HEK293 (cell line): ENCODE measurements at regions not wholly inside any gene's neighbourhood (a gene's known extent, or its start where the extent isn't known, plus 50 kb on each side); places are given as distances from the start of the nearest gene placed in this dataset.

ENCODE experiments used
- CTCF ChIA-PET: fragments of 350-600 bp; formaldehyde crosslinking; extraction: SDS; loops from one replicate; lab custom pipeline; 2021; ENCODE audit warnings: antibody characterized with exemption; lab: Yijun Ruan, JAX
- POLR2A ChIA-PET: fragments of 300-600 bp; formaldehyde crosslinking; extraction: SDS; loops from one replicate; lab custom pipeline; 2020; ENCODE audit warnings: antibody characterized with exemption, inconsistent platforms; lab: Yijun Ruan, JAX
- H3K27ac ChIP-seq: fragments of 200-500 bp; sonication (Bioruptor generic); 2 replicates; pipeline ENCODE4 v1.5.1; 2014; ENCODE audit warnings: low read depth, low read length, control low read depth, inconsistent platforms; ENCODE audit errors: extremely low read depth
- H3K36me3 ChIP-seq, 2 experiments: fragments of 200-500 bp in 1 of 2; sonication (Bioruptor generic) in 1 of 2; 1 replicate in 1 of 2; 2 replicates in 1 of 2; pipeline ENCODE4 v1.5.1; 2014 to 2017; ENCODE audit warnings: inconsistent platforms in 2 of 2, low read length in 2 of 2; ENCODE audit not compliant: control insufficient read depth in 2 of 2, insufficient read depth in 1 of 2
- H3K4me1 ChIP-seq: fragments of 200-500 bp; sonication (Bioruptor generic); 2 replicates; pipeline ENCODE4 v1.5.1; 2014; ENCODE audit warnings: mild to moderate bottlenecking, low read length, inconsistent platforms; ENCODE audit not compliant: control insufficient read depth, insufficient read depth
- H3K4me3 ChIP-seq: 2 replicates; pipeline ENCODE4 v1.5.1; 2011; ENCODE audit warnings: low read depth, mild to moderate bottlenecking, control low read depth, low read length, moderate library complexity
- H3K9me3 ChIP-seq: fragments of 200-500 bp; sonication (Bioruptor generic); 2 replicates; pipeline ENCODE4 v1.5.1; 2014; ENCODE audit warnings: low read depth, low read length, inconsistent platforms; ENCODE audit not compliant: control insufficient read depth, insufficient read depth
- CTCF ChIP-seq: fragments of 450-650 bp; formaldehyde crosslinking; IDR thresholded peaks from 2 replicates; pipeline ENCODE4 v1.5.1; 2016; ENCODE audit warnings: missing biosample characterization, missing genetic modification characterization
- KLF10 ChIP-seq: fragments of 450-650 bp; IDR thresholded peaks from 2 replicates; pipeline ENCODE4 v1.5.1; 2018; ENCODE audit warnings: missing biosample characterization, mild to moderate bottlenecking, missing genetic modification characterization
- PRDM6 ChIP-seq: fragments of 450-650 bp; formaldehyde crosslinking; IDR thresholded peaks from 2 replicates; pipeline ENCODE4 v1.5.1; 2017; ENCODE audit warnings: missing biosample characterization, missing genetic modification characterization
- ZBTB17 ChIP-seq: fragments of 450-650 bp; formaldehyde crosslinking; IDR thresholded peaks from 2 replicates; pipeline ENCODE4 v1.5.1; 2016; ENCODE audit warnings: missing biosample characterization, missing genetic modification characterization
- ZBTB21 ChIP-seq: fragments of 450-650 bp; formaldehyde crosslinking; IDR thresholded peaks from 2 replicates; pipeline ENCODE4 v1.5.1; 2017; ENCODE audit warnings: missing biosample characterization, missing genetic modification characterization
- ZFP3 ChIP-seq: fragments of 450-650 bp; formaldehyde crosslinking; IDR thresholded peaks from 2 replicates; pipeline ENCODE4 v1.5.1; 2016; ENCODE audit warnings: low read depth, missing biosample characterization, missing genetic modification characterization
- ZNF132 ChIP-seq: fragments of 450-650 bp; formaldehyde crosslinking; IDR thresholded peaks from 2 replicates; pipeline ENCODE4 v1.5.1; 2017; ENCODE audit warnings: missing biosample characterization, missing genetic modification characterization, borderline replicate concordance
- ZNF248 ChIP-seq: fragments of 450-650 bp; formaldehyde crosslinking; IDR thresholded peaks from 2 replicates; pipeline ENCODE4 v1.5.1; 2017; ENCODE audit warnings: missing biosample characterization, missing genetic modification characterization
- ZNF302 ChIP-seq: fragments of 450-650 bp; formaldehyde crosslinking; IDR thresholded peaks from 2 replicates; pipeline ENCODE4 v1.5.1; 2016; ENCODE audit warnings: missing biosample characterization, missing genetic modification characterization, low read depth
- ZNF341 ChIP-seq: fragments of 450-650 bp; formaldehyde crosslinking; IDR thresholded peaks from 2 replicates; pipeline ENCODE4; 2016; ENCODE audit warnings: low read depth, missing biosample characterization, missing genetic modification characterization
- ZNF366 ChIP-seq: fragments of 450-650 bp; formaldehyde crosslinking; conservative IDR thresholded peaks from 2 replicates; pipeline ENCODE4 v1.5.1; 2016; ENCODE audit warnings: missing biosample characterization, missing genetic modification characterization
- ZNF426 ChIP-seq: fragments of 450-650 bp; formaldehyde crosslinking; IDR thresholded peaks from 2 replicates; pipeline ENCODE4 v1.5.1; 2017; ENCODE audit warnings: missing biosample characterization, missing genetic modification characterization, mild to moderate bottlenecking, inconsistent platforms, moderate library complexity
- ZNF513 ChIP-seq: fragments of 450-650 bp; IDR thresholded peaks from 2 replicates; pipeline ENCODE4 v1.5.1; 2018; ENCODE audit warnings: missing biosample characterization, missing genetic modification characterization
- ZNF521 ChIP-seq: fragments of 450-650 bp; formaldehyde crosslinking; IDR thresholded peaks from 2 replicates; pipeline ENCODE4 v1.5.1; 2017; ENCODE audit warnings: missing biosample characterization, mild to moderate bottlenecking, missing genetic modification characterization
- ZNF555 ChIP-seq: fragments of 450-650 bp; formaldehyde crosslinking; conservative IDR thresholded peaks from 2 replicates; pipeline ENCODE4 v1.5.1; 2017; ENCODE audit warnings: missing biosample characterization, mild to moderate bottlenecking, missing genetic modification characterization, inconsistent platforms
- ZNF558 ChIP-seq: fragments of 450-650 bp; formaldehyde crosslinking; IDR thresholded peaks from 2 replicates; pipeline ENCODE4 v1.5.1; 2016; ENCODE audit warnings: missing biosample characterization, missing genetic modification characterization
- ZNF560 ChIP-seq: fragments of 450-650 bp; formaldehyde crosslinking; IDR thresholded peaks from 2 replicates; pipeline ENCODE4 v1.5.1; 2017; ENCODE audit warnings: missing biosample characterization, missing genetic modification characterization, borderline replicate concordance
- ZNF561 ChIP-seq: fragments of 450-650 bp; IDR thresholded peaks from 2 replicates; pipeline ENCODE4 v1.5.1; 2018; ENCODE audit warnings: missing biosample characterization, missing genetic modification characterization, borderline replicate concordance
- ZNF585B ChIP-seq: fragments of 450-650 bp; formaldehyde crosslinking; IDR thresholded peaks from 2 replicates; pipeline ENCODE4 v1.5.1; 2016; ENCODE audit warnings: missing biosample characterization, missing genetic modification characterization
- ZNF626 ChIP-seq: fragments of 450-650 bp; sonication (Bioruptor Pico); formaldehyde crosslinking; IDR thresholded peaks from 2 replicates; pipeline ENCODE4 v1.5.1; 2018; ENCODE audit warnings: missing biosample characterization, missing genetic modification characterization, inconsistent platforms
- ZNF629 ChIP-seq: fragments of 450-650 bp; formaldehyde crosslinking; IDR thresholded peaks from 2 replicates; pipeline ENCODE4 v1.5.1; 2017; ENCODE audit warnings: missing biosample characterization, missing genetic modification characterization
- ZNF639 ChIP-seq: fragments of 450-650 bp; formaldehyde crosslinking; IDR thresholded peaks from 2 replicates; pipeline ENCODE4 v1.5.1; 2016; ENCODE audit warnings: missing biosample characterization, missing genetic modification characterization
- ZNF664 ChIP-seq: fragments of 450-650 bp; formaldehyde crosslinking; IDR thresholded peaks from 2 replicates; pipeline ENCODE4 v1.5.1; 2016; ENCODE audit warnings: missing biosample characterization, missing genetic modification characterization
- ZNF670 ChIP-seq: fragments of 450-650 bp; formaldehyde crosslinking; IDR thresholded peaks from 2 replicates; pipeline ENCODE4 v1.5.1; 2016; ENCODE audit warnings: missing biosample characterization, missing genetic modification characterization, low read depth
- ZNF768 ChIP-seq: fragments of 450-650 bp; formaldehyde crosslinking; IDR thresholded peaks from 2 replicates; pipeline ENCODE4 v1.5.1; 2018; ENCODE audit warnings: missing biosample characterization, mild to moderate bottlenecking, missing genetic modification characterization
- ZNF791 ChIP-seq: fragments of 450-650 bp; formaldehyde crosslinking; IDR thresholded peaks from 2 replicates; pipeline ENCODE4 v1.5.1; 2016; ENCODE audit warnings: missing biosample characterization, missing genetic modification characterization
- ZNF792 ChIP-seq: fragments of 450-650 bp; formaldehyde crosslinking; IDR thresholded peaks from 2 replicates; pipeline ENCODE4 v1.5.1; 2016; ENCODE audit warnings: missing biosample characterization, missing genetic modification characterization
- ZNF843 ChIP-seq: fragments of 450-650 bp; formaldehyde crosslinking; IDR thresholded peaks from 2 replicates; pipeline ENCODE4 v1.5.1; 2016; ENCODE audit warnings: missing biosample characterization, missing genetic modification characterization

- Histone ChIP-seq H3K4me3 (no peak overlapping the region), H3K9me3 (no peaks in the 10 kb centered on the region), H3K4me1 (no peaks in the 10 kb centered on the region), H3K27ac (no peak overlapping the region), H3K36me3 (no peaks in the 10 kb centered on the region)
- TF ChIP-seq ZNF302 (tag by site-specific recombination) (no peak), ZNF843 (tag by site-specific recombination) (no peak), ZNF341 (no peak), ZBTB21 (no peak), ZNF513 (tag by site-specific recombination) (no peak), ZNF560 (tag by site-specific recombination) (no peak), ZNF561 (tag by site-specific recombination) (no peak), PRDM6 (no peak), KLF10 (tag by site-specific recombination) (no peak), ZNF670 (tag by site-specific recombination) (no peak), ZNF792 (tag by site-specific recombination) (no peak), ZNF426 (tag by site-specific recombination) (no peak), ZNF768 (tag by site-specific recombination) (no peak), ZNF639 (tag by site-specific recombination) (no peak)
- ChIA-PET POLR2A (no interaction called here), CTCF (interaction anchor here (0.6 kb wide), 2 partner anchors 159 to 365 kb away, joined by 3 to 4 read pairs; no protein-coding TSS in a partner anchor)
Observed at GRCh38 chr2:188203776-188204175, 87.9 kb upstream of the GULP1 start.

GRCh38 chr2:188204824-188205223, 86.8 kb upstream of the GULP1 start:
- H3K4me1 ChIP-seq = no peaks in the 10 kb centered on the region
- TF ChIP-seq CTCF = 0 out of 2 replicates have a peak, but pooled peaks have one; percentile 35
- TF ChIP-seq ZNF555 = no peak
- H3K4me3 ChIP-seq = no peak overlapping the region
- POLR2A ChIA-PET = no interaction called here
- H3K36me3 ChIP-seq = no peaks in the 10 kb centered on the region
- no peak overlapping the region for H3K27ac ChIP-seq
- H3K9me3 ChIP-seq = no peaks in the 10 kb centered on the region
- CTCF ChIA-PET = interaction anchor here (0.5 to 1.0 kb wide), 2 partner anchors 113 to 1242 kb away, joined by 3 read pairs; no protein-coding TSS in a partner anchor

- H3K4me3 ChIP-seq = no peak overlapping the region
- H3K36me3 ChIP-seq = no peaks in the 10 kb centered on the region
- no peaks in the 10 kb centered on the region for H3K9me3 ChIP-seq
- H3K4me1 ChIP-seq = no peaks in the 10 kb centered on the region
- CTCF ChIA-PET = interaction anchor here (0.5 to 0.7 kb wide), 3 partner anchors 355 to 886 kb away, joined by 3 to 4 read pairs (median 3); no protein-coding TSS in a partner anchor
- no peak overlapping the region for H3K27ac ChIP-seq
- POLR2A ChIA-PET = no interaction called here
- TF ChIP-seq ZNF585B (tag by site-specific recombination) (no peak), ZBTB17 (no peak), ZNF664 (tag by site-specific recombination) (no peak), ZNF132 (tag by site-specific recombination) (no peak), ZNF248 (tag by site-specific recombination) (no peak), ZNF521 (tag by site-specific recombination) (no peak), ZNF629 (tag by site-specific recombination) (no peak), ZFP3 (tag by site-specific recombination) (no peak), ZNF558 (no peak), ZNF791 (tag by site-specific recombination) (no peak), ZNF626 (tag by site-specific recombination) (no peak), ZNF366 (no peak)
Observed at GRCh38 chr2:188207554-188207953, 84.1 kb upstream of the GULP1 start.
